GM21576 (cell line): ENCODE measurements at regions not wholly inside any gene's neighbourhood (a gene's known extent, or its start where the extent isn't known, plus 50 kb on each side); places are given as distances from the start of the nearest gene placed in this dataset.

ENCODE experiments used
- ATAC-seq: cut with Tn5 transposase; IDR thresholded peaks from one replicate; pipeline ENCODE4 v1.9.1; 2021; ENCODE audit warnings: mild to moderate bottlenecking, moderate library complexity; ENCODE audit not compliant: unreplicated experiment

GRCh38 chr11:104830508-104830907, 67.8 kb downstream of the CASP12 start:
- no peak for ATAC-seq

GRCh38 chr11:104830080-104830479, 68.2 kb downstream of the CASP12 start:
- no peak for ATAC-seq

GRCh38 chr11:104826772-104827171, 71.5 kb downstream of the CASP12 start:
- no peak for ATAC-seq

- ATAC-seq, result no peak
Observed at GRCh38 chr11:104823657-104824056, 74.6 kb downstream of the CASP12 start.

GRCh38 chr11:104820431-104820830, 77.8 kb downstream of the CASP12 start:
- ATAC-seq, result no peak

- no peak for ATAC-seq
Observed at GRCh38 chr11:104819603-104820002, 78.7 kb downstream of the CASP12 start.

GRCh38 chr11:104819107-104819506, 79.2 kb downstream of the CASP12 start:
- ATAC-seq, result no peak

- ATAC-seq, result no peak
Observed at GRCh38 chr11:104817973-104818372, 80.3 kb downstream of the CASP12 start.

GRCh38 chr11:104813532-104813931, 84.7 kb downstream of the CASP12 start:
- no peak for ATAC-seq

- ATAC-seq, result no peak
Observed at GRCh38 chr11:104812103-104812788, 86.0 kb downstream of the CASP12 start.

GRCh38 chr11:104803776-104804175, 94.5 kb downstream of the CASP12 start:
- no peak for ATAC-seq

GRCh38 chr11:104799251-104799650, 99.0 kb downstream of the CASP12 start:
- ATAC-seq, result peak; percentile 97

- ATAC-seq, result peak; percentile 61
Observed at GRCh38 chr11:104798789-104799188, 99.5 kb downstream of the CASP12 start.

GRCh38 chr11:104796301-104796700, 102.0 kb downstream of the CASP12 start:
- no peak for ATAC-seq

GRCh38 chr11:104795501-104796213, 102.6 kb downstream of the CASP12 start:
- no peak for ATAC-seq

GRCh38 chr11:104792861-104793260, 105.4 kb downstream of the CASP12 start:
- no peak for ATAC-seq

- ATAC-seq, result no peak
Observed at GRCh38 chr11:104791896-104792295, 106.4 kb downstream of the CASP12 start.

GRCh38 chr11:104784684-104785460, 113.4 kb downstream of the CASP12 start:
- ATAC-seq, result no peak

- no peak for ATAC-seq
Observed at GRCh38 chr11:104783241-104783640, 115.0 kb downstream of the CASP12 start.

- ATAC-seq, result no peak
Observed at GRCh38 chr11:104782377-104782754, 115.9 kb downstream of the CASP12 start.

- no peak for ATAC-seq
Observed at GRCh38 chr11:104781719-104782376, 116.4 kb downstream of the CASP12 start.
